Effector CD4-positive, alpha-beta T cell (primary cell): ENCODE measurements at regions not wholly inside any gene's neighbourhood (a gene's known extent, or its start where the extent isn't known, plus 50 kb on each side); places are given as distances from the start of the nearest gene placed in this dataset.
"Not testable (repeated sequence)": the region's sequence is repeated elsewhere in the genome, so short reads cannot be mapped to it uniquely, and the experiment has no call there.

Experiments used
- DNase-seq: peaks from one replicate; pipeline ENCODE4 v3.0.0-alpha.2; 2020

DNA sequence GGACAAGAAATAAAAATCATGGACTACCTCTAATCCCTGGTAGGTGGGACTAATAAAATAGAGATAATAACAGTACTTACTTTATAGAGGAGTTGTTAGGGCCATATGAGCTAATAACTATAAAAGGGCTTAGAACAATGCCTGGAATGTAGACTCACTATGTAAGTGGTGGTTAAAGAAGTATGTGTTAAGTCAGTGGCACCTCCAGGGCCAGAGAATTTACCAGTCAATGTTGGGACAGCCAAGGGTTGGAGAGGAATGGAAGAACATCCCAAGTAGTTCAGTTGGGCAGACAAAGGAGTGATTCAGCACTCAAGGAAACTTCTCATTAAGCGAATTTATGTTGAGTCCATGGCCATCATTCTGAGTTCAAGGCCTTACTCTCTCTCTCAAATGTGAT lies 116.8 kb downstream of the OTOR start:
- no peak for DNase-seq

DNA sequence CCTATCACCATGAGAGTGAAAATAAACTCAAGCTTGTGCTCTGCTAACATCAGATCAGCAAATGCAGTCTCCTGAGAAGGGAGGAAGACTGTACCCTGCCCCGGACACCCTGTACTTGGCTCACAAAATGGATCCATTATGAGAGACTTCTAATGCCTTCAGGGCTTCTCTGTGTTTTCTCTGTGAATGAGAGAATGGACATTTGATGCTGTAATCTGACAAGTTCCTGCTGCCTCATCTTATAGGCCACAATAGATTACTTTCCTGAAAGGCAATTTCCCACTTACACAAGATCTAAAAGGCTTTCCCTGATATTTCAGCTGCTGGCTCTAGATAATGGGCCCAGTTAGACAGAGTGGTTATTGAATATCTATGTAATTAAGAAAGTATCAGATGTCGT lies 117.2 kb downstream of the OTOR start:
- no peak for DNase-seq

DNA sequence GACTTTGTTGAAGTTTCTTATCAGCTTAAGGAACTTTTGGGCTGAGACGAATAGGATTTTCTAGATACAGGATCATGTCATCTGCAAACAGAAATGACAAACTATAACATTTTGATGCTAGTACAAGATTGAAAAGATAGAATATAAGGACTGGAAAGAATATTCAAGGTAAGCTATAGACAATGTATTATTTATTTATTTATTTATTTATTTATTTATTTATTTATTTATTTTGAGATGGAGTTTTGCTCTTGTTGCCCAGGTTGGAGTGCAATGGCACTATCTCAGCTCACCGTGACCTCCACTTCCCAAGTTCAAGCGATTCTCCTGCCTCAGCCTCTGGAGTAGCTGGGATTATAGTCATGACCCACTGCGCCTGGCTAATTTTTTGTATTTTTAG lies 125.0 kb downstream of the OTOR start:
- DNase-seq = not testable (repeated sequence)

DNA sequence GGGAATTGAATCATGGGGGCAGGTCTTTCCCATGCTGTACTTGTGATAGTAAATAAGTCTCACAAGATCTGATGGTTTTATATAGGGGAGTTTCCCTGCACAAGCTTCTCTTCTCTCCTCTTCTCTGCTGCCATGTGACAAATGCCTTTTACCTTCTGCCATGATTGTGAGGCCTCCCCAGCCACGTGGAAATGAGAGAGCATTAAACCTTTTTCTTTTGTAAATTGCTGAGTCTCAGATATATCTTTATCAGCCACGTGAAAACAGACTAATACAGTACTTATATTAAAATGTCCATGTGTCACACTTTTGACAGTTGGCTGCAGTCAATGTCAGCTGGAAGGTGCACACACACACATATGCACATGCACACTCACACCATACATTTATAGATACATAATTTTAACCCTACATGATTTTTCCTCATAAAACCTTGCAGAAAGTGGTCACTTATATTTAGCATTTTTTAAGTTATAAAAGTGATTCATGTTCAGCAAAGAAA lies 128.9 kb downstream of the OTOR start:
- no peak for DNase-seq

DNA sequence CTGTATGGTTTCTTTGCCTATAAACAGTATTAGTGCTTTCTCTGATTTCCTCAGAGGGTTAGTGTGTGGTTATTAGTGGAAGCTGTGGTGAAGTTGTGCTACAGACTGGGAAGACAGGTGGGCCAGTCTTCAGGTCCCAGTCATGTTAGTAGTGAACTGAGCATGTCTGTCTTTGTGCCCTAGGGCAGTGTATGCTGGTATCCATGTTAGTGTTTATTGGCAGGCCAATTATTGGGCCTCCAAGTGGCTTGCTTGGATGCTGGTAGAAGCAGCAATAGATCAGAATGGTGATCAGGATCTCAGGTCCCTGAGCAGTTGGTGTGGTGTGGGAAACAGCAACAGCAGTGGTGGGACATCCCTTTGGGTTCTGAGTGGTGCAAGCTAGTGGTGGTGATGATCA lies 137.6 kb downstream of the OTOR start:
- DNase-seq = no peak

GRCh38 chr20:16898433-16898832 lies 150.3 kb downstream of the OTOR start:
- DNase-seq = no peak

DNA sequence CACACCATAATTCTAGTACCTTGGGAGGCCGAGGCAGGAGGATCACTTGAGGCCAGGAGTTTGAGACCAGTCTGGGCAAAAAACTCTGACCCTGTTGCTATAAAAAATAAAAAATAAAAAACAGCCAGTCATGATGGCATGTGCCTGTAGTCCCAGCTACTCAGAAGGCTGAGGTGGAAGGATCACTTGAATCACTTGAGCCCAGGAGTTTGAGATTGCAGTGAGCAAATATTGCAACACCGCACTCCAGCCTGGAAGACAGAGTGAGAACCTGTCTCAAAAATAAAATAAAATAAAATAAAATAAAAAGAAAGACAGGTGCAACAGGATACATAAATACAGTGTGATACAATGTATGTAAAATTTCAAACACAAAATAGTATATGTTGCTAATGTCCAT lies 154.5 kb downstream of the OTOR start:
- DNase-seq = no peak

GRCh38 chr20:16904751-16905150 lies 156.6 kb downstream of the OTOR start:
- DNase-seq = no peak

DNA sequence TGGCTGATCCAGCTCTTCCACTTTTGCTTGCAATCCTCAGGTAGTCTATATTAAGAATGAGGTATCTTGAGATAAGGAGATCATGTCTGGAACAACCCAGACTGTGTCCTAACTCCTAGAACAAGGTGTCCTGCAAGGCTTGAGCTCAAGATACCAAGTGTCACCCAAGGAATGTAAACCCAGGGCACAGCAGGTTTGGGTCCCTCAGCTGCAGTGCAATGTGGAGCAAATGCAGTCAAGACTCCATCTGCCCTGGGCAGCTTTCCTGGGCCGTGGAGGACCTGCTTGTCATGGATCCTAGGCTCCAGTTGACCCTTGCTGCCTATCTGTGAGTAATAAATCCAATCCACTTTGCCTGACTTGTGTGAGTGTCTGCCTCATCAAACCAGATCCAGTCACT lies 166.1 kb downstream of the OTOR start:
- DNase-seq = no peak

DNA sequence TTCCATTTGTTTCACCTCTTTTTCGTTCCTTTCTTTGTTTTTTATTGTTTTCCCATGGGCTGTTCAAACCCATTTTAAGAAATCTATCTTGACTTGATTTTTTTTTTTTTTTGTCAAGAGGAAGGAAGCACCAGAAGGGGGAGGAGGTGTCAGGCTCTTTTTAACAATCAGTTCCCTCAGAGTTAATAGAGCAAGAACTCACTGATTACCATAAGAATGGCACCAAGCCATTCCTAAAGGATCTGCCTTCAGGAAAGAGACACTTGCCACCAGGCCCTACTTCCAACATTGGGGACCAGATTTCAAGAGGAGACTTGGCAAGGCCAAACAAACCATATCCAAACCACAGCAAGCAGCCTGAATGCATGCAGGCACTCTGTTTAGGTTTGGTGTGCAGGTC lies 168.0 kb downstream of the OTOR start:
- no peak for DNase-seq

DNA sequence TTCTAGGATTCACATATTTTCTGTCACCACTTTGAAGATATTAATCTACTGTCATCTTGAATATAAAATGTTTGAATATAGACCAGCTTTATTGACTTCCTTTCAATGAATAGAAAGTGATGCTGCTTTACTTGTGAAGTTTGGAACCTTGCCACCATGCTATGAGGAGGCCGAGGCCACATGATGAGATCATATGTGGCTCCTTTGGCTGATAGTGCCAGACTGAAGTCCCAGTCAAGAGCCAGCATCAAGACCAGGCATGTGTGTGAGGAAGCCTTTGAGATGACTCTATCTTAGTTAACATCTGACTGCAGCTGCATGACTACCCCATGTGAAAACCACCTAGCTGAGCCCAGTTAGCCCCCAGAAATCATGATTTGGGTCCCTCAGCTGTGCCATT lies 169.5 kb downstream of the OTOR start:
- DNase-seq = no peak

GRCh38 chr20:16918366-16918765 lies 170.2 kb downstream of the OTOR start:
- DNase-seq = no peak

- no peak for DNase-seq
These were observed 171.7 kb downstream of the OTOR start for GRCh38 chr20:16919841-16920240.

DNA sequence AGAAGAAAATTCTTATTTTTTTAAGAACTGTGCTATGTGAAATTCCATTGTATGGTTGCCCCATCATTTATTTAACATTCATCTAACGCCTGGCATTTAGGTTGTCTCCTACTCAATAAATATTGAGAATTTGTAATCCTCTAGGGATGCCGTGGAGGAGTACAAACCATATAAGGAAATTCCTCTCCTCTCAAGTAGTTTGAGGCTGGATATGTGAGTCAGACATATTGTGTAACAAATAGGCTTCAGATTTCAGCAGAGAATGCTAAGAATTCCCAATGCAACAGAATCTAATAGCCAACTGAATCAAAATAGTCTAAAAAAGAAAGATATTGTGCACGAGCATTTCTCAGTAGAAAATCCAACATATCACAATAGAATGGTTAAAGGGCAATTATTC lies 174.7 kb downstream of the OTOR start:
- no peak for DNase-seq

GRCh38 chr20:16926626-16927430 lies 178.7 kb downstream of the OTOR start:
- DNase-seq = no peak

- DNase-seq = no peak
These were observed 181.6 kb downstream of the OTOR start for GRCh38 chr20:16929756-16930155.

DNA sequence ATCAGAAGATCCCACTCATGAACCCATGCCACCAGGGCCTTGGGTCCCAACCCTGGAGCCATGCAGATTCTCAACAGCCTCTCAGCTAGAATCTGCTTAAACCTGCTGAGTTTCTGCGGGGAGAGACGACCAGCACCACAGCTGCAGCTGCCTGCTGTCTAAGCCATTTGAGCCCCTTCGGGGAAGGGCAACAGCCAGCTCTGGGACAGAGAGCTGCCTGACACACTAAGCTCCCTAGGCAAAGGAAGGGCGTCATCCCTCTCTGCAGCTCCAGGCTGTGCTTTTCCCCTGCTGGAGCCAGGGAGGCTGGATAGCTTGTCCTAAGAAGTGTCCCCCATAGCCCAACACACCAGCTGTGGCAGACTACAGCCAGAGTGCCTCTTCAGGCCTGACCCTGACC lies 182.5 kb downstream of the OTOR start:
- DNase-seq = no peak

- DNase-seq = no peak
These were observed 190.9 kb downstream of the OTOR start for GRCh38 chr20:16939051-16939450.

GRCh38 chr20:16940701-16941100 lies 192.5 kb downstream of the OTOR start:
- no peak for DNase-seq

DNA sequence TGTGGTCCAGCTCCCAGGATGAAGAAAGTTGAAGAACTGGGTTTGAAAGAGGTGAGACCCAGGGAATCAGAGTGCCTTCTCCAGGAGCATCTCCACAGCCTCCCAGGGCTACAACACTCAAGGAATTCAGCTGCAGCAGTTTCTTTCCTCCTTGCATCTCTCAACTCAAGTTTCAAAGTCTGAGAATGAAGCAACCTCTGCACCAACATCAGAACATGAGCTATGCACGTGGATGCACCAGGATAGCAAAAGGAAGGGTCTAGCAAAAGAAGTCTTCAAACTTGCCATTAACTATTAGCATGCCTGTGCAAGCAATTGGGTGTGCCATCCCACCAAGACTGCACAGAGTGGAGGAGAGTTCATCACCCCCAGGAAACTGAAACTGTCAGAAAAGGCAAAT lies 193.9 kb downstream of the OTOR start:
- DNase-seq = no peak

DNA sequence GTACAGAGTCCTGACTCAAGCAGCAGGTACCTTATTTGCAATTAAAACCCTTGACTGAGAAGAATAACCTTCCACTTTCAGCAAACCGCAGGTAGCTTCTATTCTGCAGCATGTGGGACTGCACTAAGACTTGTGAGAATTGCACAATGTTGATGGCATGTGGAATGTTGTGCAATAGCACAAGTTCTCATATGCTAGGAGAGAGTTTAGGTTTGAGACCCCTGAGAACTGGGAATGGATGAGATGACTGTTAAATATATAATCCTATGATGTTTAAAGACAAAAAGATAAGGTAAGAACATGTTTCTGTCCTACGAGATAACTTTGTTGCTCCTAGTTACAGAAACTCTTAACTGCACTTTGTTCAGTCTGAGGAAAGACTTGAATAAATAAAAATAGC lies 194.6 kb downstream of the OTOR start:
- DNase-seq = no peak

- DNase-seq = no peak
These were observed 196.6 kb downstream of the OTOR start for GRCh38 chr20:16944745-16945144.

DNA sequence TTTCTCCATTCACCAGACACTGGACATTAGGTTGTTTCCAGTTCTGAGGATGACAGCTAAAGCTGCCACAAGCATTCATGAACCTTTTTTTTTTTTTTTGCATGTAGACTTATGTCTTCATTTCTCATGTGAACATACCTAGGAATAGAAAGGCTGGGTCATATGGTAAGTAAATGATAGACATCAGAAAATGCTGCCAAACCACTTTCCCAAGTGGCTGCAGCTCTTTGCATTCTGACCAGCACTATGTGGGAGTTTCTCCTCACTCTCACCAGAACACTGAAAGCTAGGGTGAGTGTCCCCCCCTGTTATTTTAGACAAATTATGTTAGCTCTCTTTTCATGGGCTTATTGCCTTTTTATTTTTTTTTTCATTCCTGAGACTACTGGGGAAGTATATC lies 197.5 kb downstream of the OTOR start:
- no peak for DNase-seq

GRCh38 chr20:16946097-16946496 lies 197.9 kb downstream of the OTOR start:
- DNase-seq = no peak

GRCh38 chr20:16947479-16947878 lies 199.3 kb downstream of the OTOR start:
- no peak for DNase-seq
